GM20000 (cell line): ENCODE measurements at regions not wholly inside any gene's neighbourhood (a gene's known extent, or its start where the extent isn't known, plus 50 kb on each side); places are given as distances from the start of the nearest gene placed in this dataset.
"Not testable (repeated sequence)": the region's sequence is repeated elsewhere in the genome, so short reads cannot be mapped to it uniquely, and the experiment has no call there.

Experiments
- DNase-seq: peaks from one replicate; pipeline ENCODE4 v3.0.0; 2012; ENCODE audit warnings: low spot score
- TF ChIP-seq, protein P1 (sequence below): IDR thresholded peaks from 2 replicates; pipeline ENCODE4 v1.5.1; 2012; ENCODE audit warnings: mild to moderate bottlenecking, control low read depth; ENCODE audit errors: extremely low read depth, missing control alignments

DNA sequence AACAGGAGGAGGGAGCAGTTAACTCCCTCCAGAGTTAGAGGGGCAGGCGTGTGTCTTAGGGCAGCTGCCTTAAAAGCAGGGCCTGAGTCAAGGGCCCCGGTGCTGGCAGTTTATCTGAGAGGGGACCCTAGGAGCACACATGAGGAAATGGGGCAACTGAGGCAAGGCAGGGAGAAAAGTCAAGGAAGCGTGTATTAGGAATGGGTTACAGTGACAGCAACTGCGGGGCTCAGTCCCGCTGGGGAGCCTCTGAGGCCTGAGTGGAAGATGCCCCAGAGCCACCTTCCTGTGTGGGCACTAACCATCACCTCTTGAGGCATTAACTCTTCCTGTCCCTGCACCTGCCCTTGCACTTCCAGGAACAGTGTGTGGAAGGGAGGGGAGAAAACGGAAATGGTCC lies 276.3 kb downstream of the MATN1 start:
- TF ChIP-seq, protein P1, sequence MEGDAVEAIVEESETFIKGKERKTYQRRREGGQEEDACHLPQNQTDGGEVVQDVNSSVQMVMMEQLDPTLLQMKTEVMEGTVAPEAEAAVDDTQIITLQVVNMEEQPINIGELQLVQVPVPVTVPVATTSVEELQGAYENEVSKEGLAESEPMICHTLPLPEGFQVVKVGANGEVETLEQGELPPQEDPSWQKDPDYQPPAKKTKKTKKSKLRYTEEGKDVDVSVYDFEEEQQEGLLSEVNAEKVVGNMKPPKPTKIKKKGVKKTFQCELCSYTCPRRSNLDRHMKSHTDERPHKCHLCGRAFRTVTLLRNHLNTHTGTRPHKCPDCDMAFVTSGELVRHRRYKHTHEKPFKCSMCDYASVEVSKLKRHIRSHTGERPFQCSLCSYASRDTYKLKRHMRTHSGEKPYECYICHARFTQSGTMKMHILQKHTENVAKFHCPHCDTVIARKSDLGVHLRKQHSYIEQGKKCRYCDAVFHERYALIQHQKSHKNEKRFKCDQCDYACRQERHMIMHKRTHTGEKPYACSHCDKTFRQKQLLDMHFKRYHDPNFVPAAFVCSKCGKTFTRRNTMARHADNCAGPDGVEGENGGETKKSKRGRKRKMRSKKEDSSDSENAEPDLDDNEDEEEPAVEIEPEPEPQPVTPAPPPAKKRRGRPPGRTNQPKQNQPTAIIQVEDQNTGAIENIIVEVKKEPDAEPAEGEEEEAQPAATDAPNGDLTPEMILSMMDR, result no peak
- DNase-seq, result no peak

DNA sequence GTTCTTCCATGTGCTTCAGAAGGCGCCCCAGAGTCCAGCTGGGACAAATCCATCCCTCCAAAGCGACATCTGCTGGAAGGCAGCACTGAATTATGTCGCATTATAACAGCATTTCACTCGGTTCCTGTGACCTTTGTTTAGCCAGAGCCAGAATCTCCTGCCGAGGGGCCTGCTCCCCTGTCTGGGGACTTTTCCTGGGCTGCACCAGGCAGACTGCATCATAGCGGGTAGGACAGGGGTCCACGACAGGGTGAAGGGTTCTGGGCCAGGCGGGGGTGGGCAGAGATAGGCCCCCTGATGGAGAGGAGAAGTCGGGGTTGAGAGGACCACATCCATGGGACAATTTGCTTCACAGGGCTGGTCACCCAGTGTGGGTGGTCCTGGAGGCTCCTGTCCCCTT lies 276.9 kb downstream of the MATN1 start:
- TF ChIP-seq, protein P1, result no peak
- DNase-seq, result no peak

DNA sequence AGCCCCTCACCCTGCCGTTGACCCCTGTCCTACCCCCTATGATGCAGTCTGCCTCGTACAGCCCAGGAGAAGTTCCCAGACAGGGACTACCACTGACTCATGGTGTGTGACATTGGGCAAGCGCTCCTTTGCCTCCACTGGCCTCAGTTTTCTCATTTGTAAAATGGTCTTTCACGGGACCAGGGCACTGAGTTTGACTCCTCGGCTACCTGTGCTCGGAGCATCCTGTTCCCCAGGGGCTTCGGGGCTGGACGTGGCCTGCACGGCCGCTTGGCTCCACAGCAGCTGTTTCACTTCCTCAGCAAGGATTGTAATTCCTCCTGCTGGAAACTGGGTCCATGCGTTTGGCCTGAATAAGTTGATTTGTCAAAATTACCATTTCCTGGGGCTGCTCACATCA lies 277.3 kb downstream of the MATN1 start:
- DNase-seq, result no peak
- TF ChIP-seq, protein P1, result no peak

DNA sequence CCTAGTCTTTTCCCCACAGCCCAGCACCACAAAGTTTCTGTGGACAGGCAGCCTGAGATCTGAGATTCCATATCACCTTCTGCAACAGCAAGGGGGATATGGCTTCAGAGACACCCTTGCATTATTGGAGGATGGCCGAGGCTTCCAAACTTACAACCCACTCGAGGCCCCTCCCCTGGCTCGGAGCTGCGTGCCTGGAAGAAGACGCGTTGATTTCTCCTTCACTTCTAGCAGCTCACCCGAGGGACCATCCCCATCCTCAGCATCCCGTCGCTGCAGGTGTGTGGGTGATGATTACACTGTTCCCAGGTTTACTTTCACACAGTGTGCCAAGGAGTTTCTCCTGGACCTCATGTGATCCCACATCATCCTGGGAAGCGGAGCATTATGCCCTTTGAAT lies 277.9 kb downstream of the MATN1 start:
- TF ChIP-seq, protein P1, result no peak
- DNase-seq, result no peak

DNA sequence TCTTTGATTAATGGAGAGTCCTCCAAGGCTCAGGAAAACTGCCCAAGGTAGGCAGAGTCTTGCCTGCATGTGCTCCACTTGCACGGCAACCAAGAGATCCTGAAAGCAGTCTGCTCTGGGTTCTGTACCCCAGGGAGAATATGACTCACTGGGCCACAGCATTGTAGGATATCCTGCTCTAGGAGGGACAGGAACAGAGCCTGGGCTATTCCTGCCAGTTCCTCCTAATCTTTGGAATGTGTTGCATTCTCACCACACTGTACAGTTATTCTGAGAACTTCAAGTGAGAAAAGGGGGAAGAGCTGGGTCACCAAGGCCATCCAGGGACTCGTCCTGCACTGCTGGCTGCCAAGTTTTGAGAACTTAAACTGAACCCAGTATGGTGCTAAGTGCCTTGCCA lies 278.5 kb downstream of the MATN1 start:
- TF ChIP-seq, protein P1, result no peak
- DNase-seq, result no peak

DNA sequence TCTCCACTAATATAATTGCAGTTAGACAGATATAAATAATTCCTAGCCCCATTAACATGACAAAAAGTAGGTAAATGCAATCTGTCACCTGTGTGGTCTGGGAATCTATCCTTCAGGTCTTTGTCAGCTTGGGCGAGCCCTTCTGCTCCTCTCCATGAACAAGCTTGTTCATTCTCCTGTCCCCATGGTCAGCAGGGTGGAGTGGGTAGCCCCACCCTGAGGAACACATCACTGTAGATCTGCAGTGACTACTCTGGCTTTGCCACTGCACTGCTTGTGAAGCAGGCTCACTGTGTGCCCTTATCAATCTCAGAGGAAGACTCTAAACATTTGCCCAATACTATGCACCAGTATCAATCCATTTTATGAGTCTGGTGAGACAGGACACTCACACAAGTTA lies 279.0 kb downstream of the MATN1 start:
- TF ChIP-seq, protein P1, result no peak
- DNase-seq, result no peak

DNA sequence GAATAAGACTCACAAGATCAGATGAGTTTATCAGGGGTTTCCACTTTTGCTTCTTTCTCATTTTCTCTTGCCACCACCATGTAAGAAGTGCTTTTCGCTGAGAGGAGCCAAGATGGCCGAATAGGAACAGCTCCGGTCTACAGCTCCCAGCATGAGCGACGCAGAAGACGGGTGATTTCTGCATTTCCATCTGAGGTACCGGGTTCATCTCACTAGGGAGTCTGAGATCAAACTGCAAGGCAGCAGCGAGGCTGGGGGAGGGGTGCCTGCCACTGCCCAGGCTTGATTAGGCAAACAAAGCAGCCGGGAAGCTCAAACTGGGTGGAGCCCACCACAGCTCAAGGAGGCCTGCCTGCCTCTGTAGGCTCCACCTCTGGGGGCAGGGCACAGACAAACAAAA lies 285.1 kb downstream of the MATN1 start:
- DNase-seq, result not testable (repeated sequence)

DNA sequence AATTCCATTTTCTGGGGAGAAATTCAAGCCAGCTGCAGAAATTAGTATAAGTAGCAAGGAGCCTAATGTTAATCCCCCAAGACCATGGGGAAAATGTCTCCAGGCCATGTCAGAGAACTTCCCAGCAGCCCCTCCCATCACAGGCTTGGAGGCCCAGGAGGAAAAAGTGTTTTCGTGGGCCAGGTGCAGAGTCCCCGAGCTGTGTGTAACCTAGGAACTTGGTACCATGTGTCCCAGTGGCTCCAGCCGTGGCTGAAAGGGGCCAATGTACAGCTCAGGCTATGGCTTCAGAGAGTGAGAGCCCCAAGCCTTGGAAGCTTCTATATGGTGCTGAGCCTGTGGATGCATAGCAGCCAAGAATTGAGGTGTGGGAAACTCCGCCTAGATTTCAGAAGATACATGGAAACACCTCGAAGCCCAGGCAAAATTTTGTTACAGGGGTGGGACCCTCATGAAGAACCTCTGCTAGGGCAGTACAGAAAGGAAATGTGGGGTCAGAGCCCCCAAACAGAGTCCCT lies 286.3 kb downstream of the MATN1 start:
- DNase-seq, result no peak
- TF ChIP-seq, protein P1, result no peak
